ENCODE measurements at regions not wholly inside any gene's neighbourhood (a gene's known extent, or its start where the extent isn't known, plus 50 kb on each side); places are given as distances from the start of the nearest gene placed in this dataset.

DNA sequence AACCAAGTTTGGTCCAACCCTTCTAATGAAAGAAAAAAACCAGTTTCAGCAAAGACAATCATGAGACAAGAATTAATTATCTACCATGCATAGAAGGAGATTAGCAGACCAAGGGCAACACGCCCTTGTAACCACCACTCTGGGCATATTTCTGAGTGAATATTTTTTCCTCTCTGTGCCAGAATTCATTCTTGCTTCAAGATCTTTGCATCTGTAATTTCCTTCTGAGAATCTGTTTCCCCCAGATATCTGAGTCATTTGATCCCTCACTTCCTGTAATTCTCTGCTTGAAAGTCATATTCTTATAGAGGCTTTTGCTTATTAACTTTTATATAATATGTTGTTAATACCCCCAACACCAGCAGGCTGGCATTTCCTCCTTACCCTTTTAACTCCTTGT lies 243.7 kb downstream of the SLC16A7 start:
- TF ChIP-seq, protein P1, sequence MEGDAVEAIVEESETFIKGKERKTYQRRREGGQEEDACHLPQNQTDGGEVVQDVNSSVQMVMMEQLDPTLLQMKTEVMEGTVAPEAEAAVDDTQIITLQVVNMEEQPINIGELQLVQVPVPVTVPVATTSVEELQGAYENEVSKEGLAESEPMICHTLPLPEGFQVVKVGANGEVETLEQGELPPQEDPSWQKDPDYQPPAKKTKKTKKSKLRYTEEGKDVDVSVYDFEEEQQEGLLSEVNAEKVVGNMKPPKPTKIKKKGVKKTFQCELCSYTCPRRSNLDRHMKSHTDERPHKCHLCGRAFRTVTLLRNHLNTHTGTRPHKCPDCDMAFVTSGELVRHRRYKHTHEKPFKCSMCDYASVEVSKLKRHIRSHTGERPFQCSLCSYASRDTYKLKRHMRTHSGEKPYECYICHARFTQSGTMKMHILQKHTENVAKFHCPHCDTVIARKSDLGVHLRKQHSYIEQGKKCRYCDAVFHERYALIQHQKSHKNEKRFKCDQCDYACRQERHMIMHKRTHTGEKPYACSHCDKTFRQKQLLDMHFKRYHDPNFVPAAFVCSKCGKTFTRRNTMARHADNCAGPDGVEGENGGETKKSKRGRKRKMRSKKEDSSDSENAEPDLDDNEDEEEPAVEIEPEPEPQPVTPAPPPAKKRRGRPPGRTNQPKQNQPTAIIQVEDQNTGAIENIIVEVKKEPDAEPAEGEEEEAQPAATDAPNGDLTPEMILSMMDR (conservative IDR thresholded peaks at IDR 0.05), result no peak
- no peak for TF ChIP-seq ZFX (IDR thresholded peaks at IDR 0.05)
